ENCODE measurements at regions not wholly inside any gene's neighbourhood (a gene's known extent, or its start where the extent isn't known, plus 50 kb on each side); places are given as distances from the start of the nearest gene placed in this dataset.

GRCh38 chr2:83071914-83072313 is 1387.2 kb downstream of the SUCLG1 start:
- TF ChIP-seq EP300 (IDR thresholded peaks at IDR 0.05), result no peak
- TF ChIP-seq CTCF (IDR thresholded peaks at IDR 0.05), result no peak
- TF ChIP-seq POLR2AphosphoS5 (IDR thresholded peaks at IDR 0.05), result no peak

Measured in upper lobe of left lung (tissue), 4 donors.